Chondrocyte (in vitro differentiated cells): ENCODE measurements at regions not wholly inside any gene's neighbourhood (a gene's known extent, or its start where the extent isn't known, plus 50 kb on each side); places are given as distances from the start of the nearest gene placed in this dataset.

Experiments used
- DNase-seq: peaks from one replicate; pipeline ENCODE4 v3.0.0; 2021; ENCODE audit warnings: mixed read lengths, low spot score
- H3K27ac Mint-ChIP-seq: one replicate; pipeline ENCODE4 v1.8.0; 2021; ENCODE audit warnings: mild to moderate bottlenecking, moderate library complexity, mixed read lengths; ENCODE audit not compliant: unreplicated experiment
- H3K27me3 Mint-ChIP-seq: 2 replicates; pipeline ENCODE4 v1.8.0; 2021; ENCODE audit warnings: low read depth, mixed read lengths
- H3K36me3 Mint-ChIP-seq: 2 replicates; pipeline ENCODE4 v1.8.0; 2021; ENCODE audit warnings: low read depth, mixed read lengths
- H3K4me1 Mint-ChIP-seq: 2 replicates; pipeline ENCODE4 v1.8.0; 2021; ENCODE audit warnings: low read depth, mild to moderate bottlenecking, mixed read lengths
- H3K4me3 Mint-ChIP-seq: one replicate; pipeline ENCODE4 v1.8.0; 2021; ENCODE audit warnings: mild to moderate bottlenecking, moderate library complexity, mixed read lengths; ENCODE audit not compliant: unreplicated experiment
- H3K9me3 Mint-ChIP-seq: 2 replicates; pipeline ENCODE4 v1.8.0; 2021; ENCODE audit warnings: low read depth, mixed read lengths
- CTCF ChIP-seq: fragments of 200-600 bp; sonication (generic); IDR thresholded peaks from 2 replicates; pipeline ENCODE4 v1.5.0; 2021; ENCODE audit warnings: antibody characterized with exemption, mild to moderate bottlenecking, moderate library complexity

- peaks cover 5% of the 10 kb centered on the region for H3K4me1 Mint-ChIP-seq
- no peak for DNase-seq
- TF ChIP-seq CTCF = no peak
- H3K27me3 Mint-ChIP-seq = peaks cover 10% of the 10 kb centered on the region
- H3K36me3 Mint-ChIP-seq = no peaks in the 10 kb centered on the region
- no peaks in the 10 kb centered on the region for H3K9me3 Mint-ChIP-seq
- no peak overlapping the region for H3K4me3 Mint-ChIP-seq
- H3K27ac Mint-ChIP-seq = no peak overlapping the region
These were observed 231.3 kb upstream of the CXXC4 start for GRCh38 chr4:104726002-104726401.

- Mint-ChIP-seq H3K9me3 (no peaks in the 10 kb centered on the region), H3K27ac (no peak overlapping the region), H3K4me3 (no peak overlapping the region), H3K36me3 (no peaks in the 10 kb centered on the region), H3K27me3 (peaks cover 5% of the 10 kb centered on the region), H3K4me1 (peaks cover 5% of the 10 kb centered on the region)
- TF ChIP-seq CTCF = no peak
- DNase-seq = no peak
These were observed 232.9 kb upstream of the CXXC4 start for GRCh38 chr4:104727643-104728042.

- H3K4me3 Mint-ChIP-seq = no peak overlapping the region
- peaks cover 3% of the 10 kb centered on the region for H3K27me3 Mint-ChIP-seq
- no peak overlapping the region for H3K27ac Mint-ChIP-seq
- no peaks in the 10 kb centered on the region for H3K9me3 Mint-ChIP-seq
- no peaks in the 10 kb centered on the region for H3K36me3 Mint-ChIP-seq
- no peak for TF ChIP-seq CTCF
- no peak for DNase-seq
- H3K4me1 Mint-ChIP-seq = peaks cover 5% of the 10 kb centered on the region
These were observed 233.9 kb upstream of the CXXC4 start for GRCh38 chr4:104728380-104729122.

GRCh38 chr4:104732766-104733165 is 238.1 kb upstream of the CXXC4 start:
- peaks cover 5% of the 10 kb centered on the region for H3K4me1 Mint-ChIP-seq
- no peak overlapping the region for H3K4me3 Mint-ChIP-seq
- peaks cover 11% of the 10 kb centered on the region for H3K27me3 Mint-ChIP-seq
- no peak for TF ChIP-seq CTCF
- DNase-seq = no peak
- H3K36me3 Mint-ChIP-seq = no peaks in the 10 kb centered on the region
- no peak overlapping the region for H3K27ac Mint-ChIP-seq
- no peaks in the 10 kb centered on the region for H3K9me3 Mint-ChIP-seq

GRCh38 chr4:104735174-104735573 is 240.5 kb upstream of the CXXC4 start:
- Mint-ChIP-seq H3K27me3 (peaks cover 15% of the 10 kb centered on the region), H3K27ac (no peak overlapping the region), H3K4me3 (no peak overlapping the region), H3K9me3 (no peaks in the 10 kb centered on the region), H3K36me3 (no peaks in the 10 kb centered on the region), H3K4me1 (no peaks in the 10 kb centered on the region)
- no peak for DNase-seq
- TF ChIP-seq CTCF = no peak
